H1 (cell line): ENCODE measurements at regions not wholly inside any gene's neighbourhood (a gene's known extent, or its start where the extent isn't known, plus 50 kb on each side); places are given as distances from the start of the nearest gene placed in this dataset.

ENCODE experiments used
- CTCF ChIA-PET: fragments of 300-600 bp; sonication (Branson Sonifier 250); formaldehyde crosslinking; loops from one replicate; lab custom pipeline; 2021; ENCODE audit not compliant: partially characterized antibody; lab: Charles Lee
- POLR2A ChIA-PET: fragments of 300-600 bp; sonication (Branson Sonifier 250); formaldehyde crosslinking; loops from one replicate; lab custom pipeline; 2021; ENCODE audit warnings: inconsistent platforms; ENCODE audit not compliant: partially characterized antibody; lab: Charles Lee
- DNase-seq, 2 experiments: peaks; one replicate each; pipeline versions ENCODE4 v3.0.0 to v3.0.0-alpha.2; 2010 to 2022; ENCODE audit warnings: low spot score in 2 of 2, low read depth in 1 of 2, mixed read lengths in 1 of 2
- FAIRE-seq: peaks from 2 replicates; lab custom pipeline; 2011; peaks lifted over from hg19 to GRCh38; lab: Jason Lieb, UNC
- H2AFZ ChIP-seq: 2 replicates; pipeline ENCODE4 v1.8.1; 2012; ENCODE audit warnings: low read length, inconsistent platforms
- H2AK5ac ChIP-seq: 2 replicates; pipeline ENCODE4 v1.6.1; 2013; ENCODE audit warnings: low read depth, low read length
- H2BK120ac ChIP-seq: replicated peaks from 2 replicates; pipeline ENCODE3; 2013; ENCODE audit warnings: low read depth, low read length, inconsistent platforms
- H2BK12ac ChIP-seq: 2 replicates; pipeline ENCODE4 v1.6.1; 2013; ENCODE audit warnings: low read depth, low read length
- H2BK15ac ChIP-seq: 2 replicates; pipeline ENCODE4 v1.6.1; 2013; ENCODE audit warnings: low read length
- H2BK20ac ChIP-seq: 2 replicates; pipeline ENCODE4 v1.6.1; 2013; ENCODE audit warnings: low read length
- H2BK5ac ChIP-seq: 2 replicates; pipeline ENCODE4 v1.6.1; 2013; ENCODE audit warnings: low read depth, low read length
- H3K14ac ChIP-seq: 2 replicates; pipeline ENCODE4 v1.6.1; 2013; ENCODE audit warnings: inconsistent platforms; ENCODE audit not compliant: insufficient read length
- H3K18ac ChIP-seq: 2 replicates; pipeline ENCODE4 v1.6.1; 2013; ENCODE audit warnings: low read length; ENCODE audit errors: extremely low read depth
- H3K23ac ChIP-seq: 2 replicates; pipeline ENCODE4 v1.6.1; 2013; ENCODE audit warnings: inconsistent platforms; ENCODE audit not compliant: insufficient read length
- H3K23me2 ChIP-seq: 2 replicates; pipeline ENCODE4 v1.6.1; 2013; ENCODE audit warnings: low read depth, low read length
- H3K27ac ChIP-seq: 2 replicates; pipeline ENCODE4 v1.6.1; 2011; ENCODE audit warnings: low read depth, low read length, inconsistent platforms
- H3K27me3 ChIP-seq, 4 experiments: replicated peaks in 1 of 4; 1 replicate in 1 of 4; 2 replicates in 3 of 4; pipeline versions ENCODE4 v1.6.1 to v1.8.1; 2011 to 2013; ENCODE audit warnings: low read length in 3 of 4, mild to moderate bottlenecking in 3 of 4, inconsistent platforms in 2 of 4, mixed read lengths in 2 of 4, moderate library complexity in 1 of 4; ENCODE audit not compliant: control insufficient read depth in 3 of 4, insufficient read depth in 3 of 4; ENCODE audit errors: extremely low read depth in 1 of 4
- H3K36me3 ChIP-seq, 4 experiments: 2 replicates each; pipeline versions ENCODE4 v1.6.1 to v1.8.1; 2011 to 2013; ENCODE audit warnings: mild to moderate bottlenecking in 4 of 4, low read length in 3 of 4, moderate library complexity in 2 of 4, control low read depth in 1 of 4, inconsistent platforms in 1 of 4; ENCODE audit not compliant: insufficient read depth in 4 of 4, control insufficient read depth in 2 of 4
- H3K4ac ChIP-seq: replicated peaks from 2 replicates; pipeline ENCODE3; 2013; ENCODE audit warnings: low read length, low read depth, mixed read lengths, inconsistent platforms; ENCODE audit not compliant: insufficient read length
- H3K4me1 ChIP-seq, 4 experiments: replicated peaks in 1 of 4; 1 replicate in 1 of 4; 2 replicates in 3 of 4; pipeline versions ENCODE4 v1.6.1 to v1.8.1; 2011 to 2013; ENCODE audit warnings: low read length in 3 of 4, inconsistent platforms in 2 of 4, mixed read lengths in 1 of 4; ENCODE audit not compliant: insufficient read depth in 4 of 4, control insufficient read depth in 3 of 4
- H3K4me2 ChIP-seq, 2 experiments: 2 replicates each; pipeline versions ENCODE4 v1.6.1 to v1.8.1; 2011 to 2013; ENCODE audit warnings: low read depth in 2 of 2, low read length in 2 of 2, control low read depth in 1 of 2, inconsistent platforms in 1 of 2, mild to moderate bottlenecking in 1 of 2; ENCODE audit not compliant: insufficient read depth in 1 of 2
- H3K4me3 ChIP-seq, 4 experiments: fragments of 200-600, 300-600 bp in 1 of 4; sonication (generic), shearing (Covaris generic), sonication (Bioruptor Twin) in 1 of 4; 2 replicates each; pipeline versions ENCODE4 v1.5.1 to v1.8.1; 2011 to 2016; ENCODE audit warnings: low read length in 4 of 4, low read depth in 3 of 4, control low read depth in 2 of 4, inconsistent platforms in 2 of 4, mild to moderate bottlenecking in 2 of 4, mixed read lengths in 1 of 4, moderate library complexity in 1 of 4; ENCODE audit not compliant: insufficient read depth in 2 of 4; ENCODE audit errors: extremely low read depth in 1 of 4
- H3K56ac ChIP-seq: replicated peaks from 2 replicates; pipeline ENCODE3; 2013; ENCODE audit warnings: low read depth, mild to moderate bottlenecking, mixed read lengths, low read length, inconsistent platforms; ENCODE audit not compliant: insufficient read length
- H3K79me1 ChIP-seq: 2 replicates; pipeline ENCODE4 v1.6.1; 2013; ENCODE audit warnings: low read depth, low read length, control low read depth
- H3K79me2 ChIP-seq, 2 experiments: 2 replicates each; pipeline versions ENCODE4 v1.6.1 to v1.8.1; 2012 to 2013; ENCODE audit warnings: low read length in 2 of 2, mild to moderate bottlenecking in 2 of 2, inconsistent platforms in 1 of 2; ENCODE audit not compliant: insufficient read depth in 2 of 2, control insufficient read depth in 1 of 2
- H3K9ac ChIP-seq, 4 experiments: replicated peaks in 1 of 4; 1 replicate in 1 of 4; 2 replicates in 3 of 4; pipeline versions ENCODE4 v1.6.1 to v1.8.1; 2011 to 2013; ENCODE audit warnings: low read depth in 3 of 4, low read length in 3 of 4, control low read depth in 2 of 4, mild to moderate bottlenecking in 2 of 4, moderate library complexity in 2 of 4, inconsistent platforms in 1 of 4; ENCODE audit errors: extremely low read depth in 1 of 4
- H3K9me3 ChIP-seq, 2 experiments: 2 replicates each; pipeline versions ENCODE4 v1.6.1 to v1.8.1; 2012 to 2013; ENCODE audit warnings: mild to moderate bottlenecking in 2 of 2, moderate library complexity in 2 of 2, control low read depth in 1 of 2, inconsistent platforms in 1 of 2, low read depth in 1 of 2, low read length in 1 of 2, mixed read lengths in 1 of 2; ENCODE audit not compliant: insufficient read depth in 2 of 2
- H4K20me1 ChIP-seq, 2 experiments: replicated peaks in 1 of 2; 2 replicates each; pipeline versions ENCODE3 to v1.8.1; 2011 to 2013; ENCODE audit warnings: inconsistent platforms in 2 of 2, low read length in 2 of 2, mild to moderate bottlenecking in 1 of 2; ENCODE audit not compliant: insufficient read depth in 2 of 2, control insufficient read depth in 1 of 2
- H4K5ac ChIP-seq: 2 replicates; pipeline ENCODE4 v1.6.1; 2013; ENCODE audit warnings: low read length, low read depth, mixed read lengths, inconsistent platforms; ENCODE audit not compliant: insufficient read length
- H4K8ac ChIP-seq: 2 replicates; pipeline ENCODE4 v1.8.0; 2013; ENCODE audit warnings: mild to moderate bottlenecking, moderate library complexity, low read length, inconsistent platforms; ENCODE audit not compliant: insufficient read depth; ENCODE audit errors: extremely low read depth
- H4K91ac ChIP-seq: replicated peaks from 2 replicates; pipeline ENCODE3; 2013; ENCODE audit warnings: low read length, mixed read lengths, inconsistent platforms; ENCODE audit not compliant: insufficient read length
- EP300 ChIP-seq, 2 experiments: IDR thresholded peaks; 1 replicate in 1 of 2; 2 replicates in 1 of 2; pipeline ENCODE4 v1.6.1; 2011 to 2012; ENCODE audit warnings: low read depth in 2 of 2, low read length in 2 of 2, mild to moderate bottlenecking in 2 of 2, borderline replicate concordance in 1 of 2, inconsistent platforms in 1 of 2, moderate library complexity in 1 of 2
- GABPA ChIP-seq: IDR thresholded peaks from 2 replicates; pipeline ENCODE4 v1.6.1; 2011; ENCODE audit warnings: mild to moderate bottlenecking, low read length, moderate library complexity, borderline replicate concordance; ENCODE audit not compliant: insufficient read depth
- HDAC2 ChIP-seq, 2 experiments: fragments of 300-600 bp in 1 of 2; sonication (generic) in 1 of 2; IDR thresholded peaks; 2 replicates each; pipeline ENCODE4 v1.6.1; 2011 to 2012; ENCODE audit warnings: low read depth in 2 of 2, low read length in 2 of 2, mild to moderate bottlenecking in 2 of 2, moderate library complexity in 2 of 2, borderline replicate concordance in 1 of 2, inconsistent platforms in 1 of 2
- KDM5A ChIP-seq: fragments of 200-600 bp; IDR thresholded peaks from 2 replicates; pipeline ENCODE4 v1.7.1; 2012; ENCODE audit warnings: mild to moderate bottlenecking, low read length, inconsistent platforms, mixed read lengths
- POLR2AphosphoS5 ChIP-seq: IDR thresholded peaks from 2 replicates; pipeline ENCODE4 v1.6.1; 2011; ENCODE audit warnings: low read depth, low read length
- POU5F1 ChIP-seq: IDR thresholded peaks from 2 replicates; pipeline ENCODE4 v1.6.1; 2011; ENCODE audit warnings: low read depth, mild to moderate bottlenecking, low read length, moderate library complexity
- RBBP5 ChIP-seq: IDR thresholded peaks from 2 replicates; pipeline ENCODE4 v1.7.1; 2012; ENCODE audit warnings: low read depth, mild to moderate bottlenecking, inconsistent platforms, low read length, moderate library complexity, borderline replicate concordance
- SAP30 ChIP-seq: fragments of 300-600 bp; sonication (generic); IDR thresholded peaks from 2 replicates; pipeline ENCODE4 v1.7.1; 2012; ENCODE audit warnings: low read length, moderate library complexity, mild to moderate bottlenecking, inconsistent platforms; ENCODE audit not compliant: insufficient read depth, insufficient replicate concordance
- SIN3A ChIP-seq, 2 experiments: IDR thresholded peaks in 1 of 2; conservative IDR thresholded peaks in 1 of 2; 2 replicates each; pipeline ENCODE4 v1.6.1; 2011 to 2012; ENCODE audit warnings: low read length in 2 of 2, improper control_type of control experiment in 1 of 2, low read depth in 1 of 2, mild to moderate bottlenecking in 1 of 2
- SIRT6 ChIP-seq: IDR thresholded peaks from one replicate; pipeline ENCODE4 v1.7.1; 2012; ENCODE audit warnings: low read length, inconsistent platforms
- SP2 ChIP-seq: IDR thresholded peaks from 2 replicates; pipeline ENCODE4 v1.6.1; 2012; ENCODE audit warnings: mild to moderate bottlenecking, low read length, inconsistent platforms
- SRF ChIP-seq: IDR thresholded peaks from 2 replicates; pipeline ENCODE4 v1.6.1; 2011; ENCODE audit warnings: mild to moderate bottlenecking, low read depth, low read length, moderate library complexity
- TCF12 ChIP-seq: IDR thresholded peaks from 2 replicates; pipeline ENCODE4 v1.6.1; 2011; ENCODE audit warnings: low read depth, mild to moderate bottlenecking, low read length
- ZNF274 ChIP-seq: IDR thresholded peaks from 2 replicates; pipeline ENCODE4 v1.7.0; 2012; ENCODE audit warnings: low read length, borderline replicate concordance; ENCODE audit errors: extremely low read depth
- WGBS, 2 experiments: shearing (Covaris generic) in 1 of 2; methylation state at CpG; one replicate each; pipeline versions ENCODE4 v1.1.6 to v1.1.7; 2013 to 2015; ENCODE audit warnings: low lambda C conversion rate in 2 of 2, mixed read lengths in 2 of 2, inconsistent platforms in 1 of 2, low coverage in 1 of 2, missing lambda C conversion rate in 1 of 2; ENCODE audit not compliant: insufficient replicate concordance in 2 of 2, insufficient coverage in 1 of 2, insufficient read length in 1 of 2; ENCODE audit errors: extremely low coverage in 1 of 2, missing lambda C conversion rate in 1 of 2; 5-methylcytosine and 5-hydroxymethylcytosine counted together

DNA sequence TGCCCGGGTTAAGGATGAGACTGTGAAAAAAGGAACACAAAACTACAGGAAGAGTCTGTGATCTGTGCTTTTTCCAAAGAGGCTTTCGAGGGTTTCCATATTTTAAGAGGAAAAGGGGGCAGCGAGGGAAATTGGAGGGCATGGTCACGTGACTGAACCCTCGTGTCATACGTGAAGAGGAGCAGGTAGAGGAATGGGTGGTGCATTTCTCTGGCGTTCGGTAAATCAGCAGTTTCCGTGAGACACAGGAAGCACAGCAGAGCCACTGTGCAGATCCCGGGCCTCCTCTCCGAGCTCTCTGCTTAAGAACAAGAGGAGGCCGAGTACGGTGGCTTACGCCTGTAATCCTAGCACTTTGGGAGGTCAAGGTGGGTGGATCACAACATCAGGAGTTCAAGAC is 219.7 kb downstream of the NDUFA10 start:
- H3K4me2 ChIP-seq: no peak overlapping the region
- H3K27me3 ChIP-seq: no peaks in the 10 kb centered on the region
- H2BK20ac ChIP-seq: no peak overlapping the region
- no peak overlapping the region for H4K91ac ChIP-seq
- H3K27ac ChIP-seq: no peak overlapping the region
- H2BK120ac ChIP-seq: no peak overlapping the region
- H2BK12ac ChIP-seq: no peak overlapping the region
- H3K56ac ChIP-seq: no peak overlapping the region
- no peaks in the 10 kb centered on the region for H3K79me2 ChIP-seq
- H2BK15ac ChIP-seq: no peak overlapping the region
- H3K4me1 ChIP-seq: no peaks in the 10 kb centered on the region
- H2AFZ ChIP-seq: no peak overlapping the region
- H3K9me3 ChIP-seq: no peaks in the 10 kb centered on the region
- no peak overlapping the region for H2AK5ac ChIP-seq
- WGBS, 2 experiments: 94% methylated on average over 14 of the region's 14 CpGs; no CpG with 5 or more reads in 1 of the 2 experiments
- no peaks in the 10 kb centered on the region for H3K79me1 ChIP-seq
- FAIRE-seq (no peak), DNase-seq (no peak)
- POLR2A ChIA-PET: no interaction called here
- no peak overlapping the region for H3K4ac ChIP-seq
- H3K4me3 ChIP-seq: no peak overlapping the region
- no peak overlapping the region for H3K23ac ChIP-seq
- H4K5ac ChIP-seq: no peak overlapping the region
- no peak overlapping the region for H2BK5ac ChIP-seq
- CTCF ChIA-PET: interaction anchor here (0.6 kb wide), 1 partner anchor 128 kb away, joined by 3 read pairs; no protein-coding TSS in a partner anchor
- no peaks in the 10 kb centered on the region for H4K20me1 ChIP-seq
- H3K14ac ChIP-seq: no peak overlapping the region
- no peak overlapping the region for H4K8ac ChIP-seq
- H3K18ac ChIP-seq: no peak overlapping the region
- no peak overlapping the region for H3K9ac ChIP-seq
- H3K23me2 ChIP-seq: no peaks in the 10 kb centered on the region
- no peaks in the 10 kb centered on the region for H3K36me3 ChIP-seq
- no peak for TF ChIP-seq SRF
- TF ChIP-seq POU5F1: no peak
- no peak for TF ChIP-seq SP2
- no peak for TF ChIP-seq RBBP5
- no peak for TF ChIP-seq ZNF274
- TF ChIP-seq SAP30: no peak
- TF ChIP-seq POLR2AphosphoS5: no peak
- TF ChIP-seq KDM5A: no peak
- no peak for TF ChIP-seq SIN3A (conservative IDR thresholded peaks at IDR 0.05 in 1 of 2, IDR thresholded peaks at IDR 0.05 in 1 of 2; ENCODE audit: low read depth in 1 of 2, low read length in 2 of 2)
- TF ChIP-seq SIRT6: no peak
- no peak for TF ChIP-seq EP300 (IDR thresholded peaks at IDR 0.05; ENCODE audit: borderline replicate concordance in 1 of 2, low read depth in 2 of 2, low read length in 2 of 2)
- TF ChIP-seq HDAC2 (IDR thresholded peaks at IDR 0.05; ENCODE audit: borderline replicate concordance in 1 of 2, low read depth in 2 of 2, low read length in 2 of 2): no peak
- TF ChIP-seq TCF12: no peak
- TF ChIP-seq GABPA: no peak
